HCEC 1CT (cell line): ENCODE measurements at regions not wholly inside any gene's neighbourhood (a gene's known extent, or its start where the extent isn't known, plus 50 kb on each side); places are given as distances from the start of the nearest gene placed in this dataset.
"Not testable (repeated sequence)": the region's sequence is repeated elsewhere in the genome, so short reads cannot be mapped to it uniquely, and the experiment has no call there.

Experiments used
- DNase-seq: peaks from one replicate; pipeline ENCODE4 v3.0.0-alpha.2; 2017

DNA sequence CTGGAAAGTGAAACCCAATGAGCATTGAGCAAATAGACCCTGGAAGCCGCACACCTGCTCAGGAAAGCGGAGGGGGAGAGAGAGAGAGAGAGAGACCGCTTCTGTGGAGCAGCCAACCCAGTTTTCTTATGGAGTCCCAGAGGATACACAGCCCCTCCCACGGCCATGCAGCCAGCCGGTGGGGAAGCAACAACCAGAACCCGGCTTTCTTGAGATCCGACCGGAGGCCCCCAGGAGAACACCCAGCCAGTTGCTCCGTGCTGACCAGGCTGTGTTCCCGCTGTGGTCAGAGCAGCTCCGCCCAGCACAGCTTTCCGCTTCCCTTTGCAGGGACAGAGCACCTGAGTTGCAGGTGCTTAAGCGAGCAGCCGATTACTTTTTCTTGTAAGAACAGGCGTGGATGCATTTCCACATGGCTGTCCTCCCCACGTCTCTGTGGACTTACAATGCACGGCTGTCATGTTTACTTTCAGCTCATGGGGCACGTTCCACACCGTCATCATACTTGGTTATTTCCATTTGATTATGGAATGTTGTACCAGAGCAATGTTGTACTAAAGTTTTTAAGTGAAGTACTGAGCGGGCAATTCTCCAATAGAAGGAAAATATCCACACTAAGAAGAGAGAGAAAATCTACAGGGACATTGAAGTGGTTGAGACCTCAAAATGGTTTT lies 381.9 kb downstream of the THBS2 start:
- no peak for DNase-seq

DNA sequence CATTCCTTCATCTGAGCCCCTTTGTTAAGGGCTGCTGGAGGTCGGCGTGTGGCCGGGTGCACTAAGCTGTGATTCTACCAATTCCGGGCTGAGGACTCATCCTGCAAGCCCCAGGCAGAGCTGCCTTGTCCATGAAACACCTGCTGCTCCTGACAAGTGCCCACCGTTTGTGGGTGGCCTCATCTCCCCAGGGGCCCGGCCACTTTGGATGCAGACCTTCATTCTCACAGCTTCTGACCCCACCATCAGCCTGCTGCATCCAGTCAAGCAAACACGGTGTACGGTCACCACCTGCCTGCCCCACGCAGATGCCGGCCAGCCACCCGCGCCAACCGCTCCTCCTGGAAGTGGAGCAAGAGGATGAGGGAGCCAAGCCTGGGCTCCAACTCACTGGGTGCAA lies 382.7 kb downstream of the THBS2 start:
- no peak for DNase-seq

DNA sequence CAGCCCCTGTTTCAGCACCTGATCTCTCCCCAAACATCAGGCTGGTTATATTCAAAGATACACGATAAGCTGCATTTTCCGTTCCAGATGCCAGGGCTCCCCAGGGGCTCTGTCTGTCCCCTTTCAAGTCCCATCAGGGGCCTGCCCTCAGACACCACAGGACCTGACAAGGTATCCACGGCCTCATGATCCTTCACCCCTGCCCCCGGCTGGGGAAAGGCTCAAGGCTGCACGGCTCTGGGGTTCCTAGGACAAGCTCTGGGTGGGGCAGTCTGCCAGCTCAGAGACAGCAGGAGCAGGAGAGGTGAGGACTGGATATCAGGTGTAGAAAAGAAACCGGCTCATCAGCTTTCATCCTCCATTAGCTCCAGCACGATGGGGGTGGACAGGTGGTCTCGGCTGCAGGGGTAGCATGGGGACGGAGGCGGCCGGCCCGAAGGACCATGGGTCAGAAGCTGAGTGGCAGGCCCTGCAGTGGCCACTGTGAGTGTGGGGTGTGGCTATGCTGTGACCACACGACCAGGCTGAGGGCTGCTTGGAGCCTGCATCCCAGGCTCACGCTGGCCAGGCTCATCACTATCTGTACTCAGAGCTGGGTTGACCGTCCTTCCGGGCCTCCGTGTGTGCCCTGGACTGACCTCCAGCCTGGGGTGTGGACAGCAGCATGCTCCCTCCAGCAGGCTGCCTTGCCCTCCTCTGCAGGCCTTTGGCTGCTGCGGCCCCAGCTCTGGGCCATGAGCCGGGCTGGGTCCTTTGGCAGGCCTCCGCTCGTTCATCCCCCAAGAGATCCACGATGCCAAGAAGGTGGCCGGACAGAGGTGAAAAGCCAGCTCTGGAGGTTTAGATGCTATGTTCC lies 386.2 kb downstream of the THBS2 start:
- DNase-seq, result no peak

DNA sequence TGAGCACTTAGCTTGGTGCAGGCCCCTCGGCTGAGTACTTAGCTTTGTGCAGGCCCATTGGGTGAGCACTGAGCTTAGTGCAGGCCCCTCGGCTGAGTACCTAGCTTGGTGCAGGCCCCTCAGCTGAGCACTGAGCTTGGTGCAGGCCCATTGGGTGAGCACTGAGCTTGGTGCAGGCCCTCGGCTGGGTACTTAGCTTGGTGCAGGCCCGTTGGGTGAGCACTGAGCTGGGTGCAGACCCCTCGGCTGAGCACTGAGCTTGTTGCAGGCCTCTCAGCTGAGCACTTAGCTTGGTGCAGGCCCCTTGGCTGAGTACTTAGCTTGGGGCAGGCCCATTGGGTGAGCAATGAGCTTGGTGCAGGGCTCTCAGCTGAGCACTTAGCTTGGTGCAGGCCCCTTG lies 387.1 kb downstream of the THBS2 start:
- no peak for DNase-seq

DNA sequence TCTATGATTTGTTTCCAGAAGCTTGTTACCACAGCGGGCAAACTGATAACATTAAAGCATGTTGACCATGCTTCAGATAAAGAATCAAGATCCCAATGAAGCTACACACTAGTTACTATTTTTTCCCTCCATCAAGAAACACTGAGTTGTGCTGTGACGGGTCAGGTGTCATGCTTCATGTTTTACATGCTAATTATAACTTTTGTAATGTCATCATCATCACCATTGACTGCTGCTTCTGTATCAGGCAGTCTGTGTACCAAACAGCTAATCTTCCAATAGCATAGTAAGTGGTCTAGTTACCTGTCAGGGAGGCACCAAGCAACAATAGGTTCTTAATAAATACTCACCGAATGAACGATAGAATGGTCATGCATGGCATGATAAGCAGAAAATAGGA lies 388.1 kb downstream of the THBS2 start:
- DNase-seq, result no peak

DNA sequence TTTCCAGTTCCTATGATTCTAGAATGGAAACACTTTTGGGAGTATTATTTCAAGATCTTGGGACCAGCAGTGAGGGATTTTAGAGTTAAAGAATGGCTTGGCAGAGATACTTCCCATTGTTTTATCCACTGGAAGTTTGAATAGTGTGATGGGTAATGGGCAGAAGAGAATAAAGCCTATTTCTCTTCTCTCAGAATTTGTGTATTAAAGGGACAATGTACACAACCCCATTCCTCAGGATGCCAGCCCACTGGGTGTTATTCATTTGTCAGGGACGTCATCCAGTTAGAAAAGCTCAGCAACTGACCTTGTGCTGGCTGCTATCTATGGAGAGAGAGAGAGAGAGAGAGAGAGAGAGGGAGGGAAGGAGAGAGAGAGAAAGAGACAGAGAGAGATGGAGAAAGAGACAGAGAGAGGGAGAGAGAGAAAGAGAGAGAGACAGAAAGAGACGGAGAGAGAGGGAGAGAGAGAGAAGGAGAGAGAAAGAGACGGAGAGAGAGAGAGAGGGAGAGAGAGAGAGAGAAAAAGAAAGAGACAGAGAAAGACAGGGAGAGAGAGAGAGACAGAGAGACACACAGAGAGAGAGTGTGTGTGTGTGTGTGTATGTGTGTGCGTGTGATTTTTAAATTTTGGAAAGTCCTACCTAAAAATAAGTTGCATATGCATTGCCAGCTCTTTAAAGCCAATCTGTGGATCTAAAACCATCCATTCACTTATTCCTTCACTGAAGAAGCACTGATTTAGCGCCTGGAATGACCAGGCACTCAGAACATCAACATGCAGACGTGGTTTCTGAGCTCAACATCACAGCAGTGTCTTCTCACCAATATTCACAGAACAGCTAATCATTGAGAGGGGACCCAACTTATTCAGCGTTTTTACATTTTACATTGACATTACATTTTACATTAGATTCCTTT lies 388.8 kb downstream of the THBS2 start:
- DNase-seq, result no peak

DNA sequence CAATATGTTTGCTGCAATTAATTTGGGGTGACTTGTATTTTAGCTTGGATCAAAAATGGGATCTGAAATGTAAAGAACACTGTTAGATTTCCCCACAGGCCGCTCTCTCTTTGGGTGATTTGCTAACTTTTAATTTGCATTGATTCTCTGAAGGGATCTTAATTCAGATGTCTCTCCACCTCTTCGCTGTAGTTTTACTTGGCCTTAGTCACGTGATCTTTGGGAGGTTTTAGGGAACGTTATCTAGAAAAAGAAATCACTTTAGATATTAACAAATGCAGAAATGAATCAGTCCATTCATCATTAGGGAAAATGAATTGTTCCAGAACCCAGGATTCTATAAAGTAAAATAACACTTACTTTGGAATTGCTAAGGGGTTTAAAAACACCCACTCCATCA lies 390.2 kb downstream of the THBS2 start:
- no peak for DNase-seq

DNA sequence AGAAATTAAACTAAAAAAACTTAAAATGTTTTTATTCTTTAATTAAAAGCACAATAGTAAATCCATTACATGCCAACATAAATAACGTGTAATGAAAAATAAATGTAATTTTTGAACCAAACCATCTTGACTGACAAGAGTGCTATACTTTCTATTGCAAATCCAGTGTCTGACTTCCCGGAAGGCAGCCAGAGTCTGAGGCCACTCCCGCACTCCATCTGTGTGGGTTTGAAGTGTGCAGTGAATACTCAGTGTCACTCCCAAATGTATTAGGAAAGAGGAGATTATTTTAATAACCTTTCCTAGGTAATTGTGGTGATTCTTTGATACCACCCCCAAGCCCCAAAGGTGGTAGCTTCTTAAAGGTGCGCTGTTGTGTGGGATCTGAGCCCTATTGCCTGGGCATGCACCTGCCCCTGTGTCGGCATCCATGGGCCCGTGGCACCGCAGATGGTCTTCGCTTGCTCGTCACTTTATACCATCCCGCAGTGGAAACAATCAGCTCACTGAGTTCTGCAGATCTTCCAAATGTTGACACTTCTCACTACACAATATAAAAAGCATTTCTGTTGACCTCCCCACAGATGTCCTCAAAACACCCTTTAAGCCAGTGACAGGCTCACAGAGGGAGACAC lies 391.2 kb downstream of the THBS2 start:
- DNase-seq, result no peak

DNA sequence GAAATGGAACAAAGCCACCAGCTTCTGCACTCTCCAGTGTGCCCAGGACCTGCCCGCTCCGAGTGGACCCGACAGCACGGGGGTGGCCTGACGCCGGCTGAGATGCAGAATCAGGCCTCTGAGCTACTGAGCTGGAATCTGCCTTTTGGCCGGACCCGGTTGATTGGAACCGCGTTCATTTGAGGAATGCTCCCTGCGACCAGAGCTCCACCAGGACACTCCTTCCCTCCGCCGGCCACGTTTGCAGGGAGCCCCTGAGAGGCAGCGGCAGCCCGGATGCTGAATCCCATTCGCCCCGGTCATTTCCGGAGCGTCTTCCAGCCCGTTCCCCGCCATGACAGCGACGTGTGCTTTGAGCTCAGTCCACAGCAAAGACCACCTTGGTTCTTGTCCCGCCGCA lies 392.7 kb downstream of the THBS2 start:
- DNase-seq, result no peak

DNA sequence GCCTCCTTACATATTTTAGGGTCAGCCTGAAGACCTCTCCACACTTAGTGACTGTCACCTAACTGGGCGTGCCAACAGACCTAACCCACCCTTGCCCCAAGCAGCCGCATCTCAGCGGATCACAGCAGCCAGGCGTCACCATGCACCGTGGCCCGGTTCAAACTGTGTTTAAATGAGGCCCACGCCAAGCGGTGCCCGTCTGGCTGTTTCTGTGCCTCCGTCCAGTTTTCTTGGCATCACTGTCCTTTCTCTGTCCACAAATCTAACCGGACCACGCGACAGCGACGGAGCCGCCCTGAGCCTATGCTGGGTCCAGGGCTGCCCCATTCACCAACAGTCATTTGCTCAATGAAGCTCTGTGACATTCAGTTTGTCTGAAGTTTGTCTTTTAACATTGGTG lies 393.3 kb downstream of the THBS2 start:
- DNase-seq, result no peak

DNA sequence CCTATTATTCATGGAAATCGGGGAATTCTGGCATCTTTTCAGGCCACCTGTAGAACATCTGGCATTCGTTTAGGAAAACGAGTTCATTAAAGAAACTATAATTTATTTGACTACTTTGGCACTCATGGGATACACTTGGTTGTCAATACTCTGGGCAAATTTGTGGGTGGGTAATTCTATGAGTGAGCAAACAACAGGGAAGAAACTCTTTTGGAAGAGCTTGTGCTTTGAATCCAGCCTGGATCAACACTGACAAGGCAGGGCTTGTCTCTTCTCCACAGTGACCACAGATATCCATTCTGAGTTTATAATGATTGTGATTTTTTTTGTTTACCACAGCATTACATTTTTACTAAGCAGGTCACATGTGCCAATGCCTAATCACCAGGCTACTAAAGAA lies 394.7 kb downstream of the THBS2 start:
- no peak for DNase-seq

DNA sequence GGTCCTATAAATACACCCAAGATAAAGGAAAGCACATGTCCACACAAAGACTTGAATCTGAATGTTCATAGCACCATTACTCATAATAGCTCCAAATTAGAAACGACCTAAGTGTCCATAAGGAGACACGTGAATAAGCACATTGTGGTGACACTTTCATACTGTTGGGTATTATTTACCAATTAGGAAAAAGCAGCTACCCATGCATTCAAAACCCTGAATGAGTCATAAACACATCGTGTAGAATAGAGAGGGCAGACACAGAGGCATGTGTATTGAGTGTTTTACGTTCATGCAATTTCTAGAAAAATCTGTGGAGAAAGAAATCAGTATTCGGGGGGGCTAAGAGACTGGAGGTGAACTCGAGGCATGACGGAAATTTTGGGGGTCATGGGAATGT lies 396.7 kb downstream of the THBS2 start:
- DNase-seq, result no peak

DNA sequence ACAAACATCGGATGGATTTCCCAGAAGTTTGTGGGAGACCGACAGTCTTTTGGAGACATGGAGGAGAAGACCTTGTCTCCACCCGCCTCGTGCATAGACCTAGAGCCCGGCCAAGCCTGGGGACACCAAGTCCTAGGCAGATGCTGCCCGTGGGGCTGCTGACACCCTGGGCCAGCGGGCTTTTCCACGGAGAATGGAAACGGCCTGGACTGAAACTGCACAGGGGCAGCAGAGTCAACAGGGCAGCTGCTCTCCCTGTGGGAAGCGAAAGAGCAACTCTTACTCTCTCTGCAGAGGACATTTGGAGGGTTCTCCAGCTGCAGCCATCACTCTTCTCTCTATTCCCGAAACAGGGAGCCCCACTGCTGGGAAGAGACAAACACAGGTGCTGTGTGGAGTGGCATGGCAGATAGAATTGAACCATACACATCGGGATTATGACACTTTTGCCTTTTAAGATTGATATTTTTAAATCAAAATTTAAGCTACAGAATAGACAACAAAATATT lies 401.2 kb downstream of the THBS2 start:
- no peak for DNase-seq

DNA sequence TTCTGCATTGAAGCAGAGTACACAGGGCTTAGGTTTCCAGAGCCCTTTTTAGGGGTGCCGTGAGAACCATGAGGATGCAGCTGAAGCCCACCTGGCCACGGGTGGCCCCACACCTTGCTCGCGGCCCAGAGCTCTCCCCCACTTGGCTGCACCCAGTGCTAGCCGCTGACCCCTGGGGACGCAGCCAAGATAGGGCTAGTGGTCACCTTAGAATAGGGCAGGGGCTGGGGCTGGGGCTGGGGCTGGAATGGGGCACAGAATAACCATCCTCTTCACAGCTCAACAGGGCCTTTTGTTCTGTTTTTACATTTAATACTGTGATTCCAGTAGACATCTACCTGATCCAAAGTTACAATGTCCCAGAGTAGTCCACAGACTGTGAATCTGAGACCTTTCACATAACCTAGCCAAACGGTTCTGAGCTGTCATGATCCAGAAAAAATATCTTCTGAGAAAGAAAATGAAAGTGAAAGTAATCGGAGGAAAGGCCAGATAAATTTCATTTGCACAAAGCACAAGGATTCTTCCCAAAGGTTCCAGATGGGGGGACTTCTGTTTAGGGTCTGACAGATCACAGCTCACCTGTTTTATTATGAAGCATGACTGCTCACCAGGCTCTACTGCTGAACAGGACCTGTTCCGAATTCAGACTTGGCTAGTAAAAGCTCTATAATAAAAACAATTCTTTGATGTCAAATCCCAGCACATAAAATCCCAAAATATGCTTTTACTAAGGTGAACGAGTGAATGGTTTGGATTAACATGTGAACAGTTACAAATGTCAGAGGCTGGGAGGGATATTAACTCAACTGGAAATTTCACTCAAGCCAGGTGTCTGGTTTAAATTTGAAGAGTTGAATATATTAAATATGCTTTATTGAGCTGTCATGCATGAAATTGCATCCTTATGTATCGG lies 401.9 kb downstream of the THBS2 start:
- DNase-seq, result no peak

DNA sequence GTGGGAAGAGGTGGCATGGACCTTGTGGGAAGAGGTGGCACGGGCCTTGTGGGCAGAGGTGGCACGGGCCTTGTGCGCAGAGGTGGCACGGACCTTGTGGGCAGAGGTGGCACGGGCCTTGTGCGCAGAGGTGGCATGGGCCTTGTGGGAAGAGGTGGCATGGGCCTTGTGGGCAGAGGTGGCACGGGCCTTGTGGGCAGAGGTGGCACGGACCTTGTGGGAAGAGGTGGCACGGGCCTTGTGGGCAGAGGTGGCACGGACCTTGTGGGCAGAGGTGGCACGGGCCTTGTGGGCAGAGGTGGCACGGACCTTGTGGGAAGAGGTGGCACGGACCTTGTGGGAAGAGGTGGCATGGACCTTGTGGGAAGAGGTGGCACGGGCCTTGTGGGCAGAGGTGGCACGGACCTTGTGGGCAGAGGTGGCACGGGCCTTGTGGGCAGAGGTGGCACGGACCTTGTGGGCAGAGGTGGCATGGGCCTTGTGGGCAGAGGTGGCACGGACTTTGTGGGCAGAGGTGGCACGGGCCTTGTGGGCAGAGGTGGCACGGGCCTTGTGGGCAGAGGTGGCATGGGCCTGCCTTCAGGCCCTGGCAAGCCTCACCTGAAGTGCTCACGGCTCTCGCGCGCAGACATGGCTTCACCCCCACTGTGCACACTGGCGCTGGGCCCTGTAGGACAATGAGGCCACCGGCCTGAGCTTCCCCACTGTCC lies 403.5 kb downstream of the THBS2 start:
- DNase-seq, result not testable (repeated sequence)

DNA sequence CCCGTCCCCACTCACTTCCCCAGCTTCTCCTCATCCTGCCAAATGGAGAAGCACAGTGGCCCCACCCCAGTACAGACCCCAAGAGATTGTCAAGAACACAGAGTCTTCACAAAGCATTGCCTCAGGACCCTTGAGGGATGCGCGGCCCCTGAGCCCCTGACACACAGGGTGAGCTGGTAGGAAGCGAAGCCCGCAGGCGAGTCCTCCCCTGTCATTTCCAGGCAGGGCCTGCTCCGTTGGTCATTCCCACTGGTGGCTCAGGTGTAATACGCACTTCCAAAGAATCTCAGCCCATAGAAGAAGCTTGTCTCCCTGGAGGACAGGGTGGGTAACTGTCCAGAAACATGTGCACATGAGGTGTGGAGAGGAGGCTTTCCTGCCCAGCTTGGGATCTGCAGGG lies 404.2 kb downstream of the THBS2 start:
- DNase-seq, result no peak

DNA sequence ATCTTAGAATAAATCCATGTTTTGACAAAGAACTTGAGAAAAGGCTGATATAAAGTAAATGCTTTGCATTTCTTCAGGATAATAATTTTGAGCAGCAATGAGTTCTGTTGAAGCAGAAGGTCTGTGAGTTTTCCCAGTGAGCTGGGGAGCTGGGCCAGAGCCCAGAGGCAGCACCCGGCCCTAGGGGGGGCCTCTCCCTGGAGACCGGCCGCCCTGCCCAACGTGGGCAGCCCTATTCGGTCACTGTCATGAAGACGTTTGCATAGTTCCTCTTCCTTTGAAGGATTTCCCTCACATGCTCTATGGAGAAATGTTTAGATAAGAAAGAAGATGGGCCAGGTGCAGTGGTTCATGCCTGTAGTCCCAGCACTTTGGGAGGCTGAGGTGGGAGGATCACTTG lies 404.8 kb downstream of the THBS2 start:
- DNase-seq, result no peak

DNA sequence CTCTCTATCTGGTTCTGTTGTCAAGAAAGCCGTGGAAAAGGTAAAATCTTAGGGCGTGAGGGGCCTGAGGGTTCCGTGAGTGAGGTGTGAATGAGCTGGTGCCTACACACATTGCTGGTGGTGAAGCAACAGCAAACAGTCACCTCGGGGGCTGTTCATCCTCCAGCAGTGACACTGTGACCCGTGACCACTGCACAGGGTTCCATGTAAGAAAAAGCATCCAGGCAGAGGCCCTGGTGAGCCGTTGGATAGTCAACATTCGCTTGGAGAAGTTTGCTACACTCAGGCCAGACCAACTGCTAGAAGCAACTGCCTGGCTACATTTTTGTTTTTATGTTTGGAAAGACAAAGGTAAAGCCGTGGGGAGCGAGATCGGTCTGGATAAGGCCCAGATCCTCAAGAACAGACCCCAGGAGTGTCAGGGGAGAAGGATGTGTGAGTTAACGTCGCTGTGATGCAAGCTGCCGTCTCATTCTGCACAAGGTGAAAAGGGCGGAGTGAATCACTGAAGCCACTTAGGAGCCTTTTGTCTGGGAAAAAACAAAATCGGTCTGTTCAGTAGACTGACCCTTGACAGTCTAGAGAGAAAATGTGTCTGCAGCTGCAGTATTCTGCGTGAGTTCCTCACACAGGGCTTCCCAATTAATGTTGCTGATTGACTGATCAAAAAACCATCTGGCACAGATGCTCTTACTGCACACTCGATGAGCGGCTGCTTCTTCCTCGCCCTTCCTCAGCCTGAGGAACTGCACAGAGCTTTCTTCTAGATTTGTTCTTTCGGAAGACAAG lies 404.0 kb downstream of the SMOC2 start:
- no peak for DNase-seq

DNA sequence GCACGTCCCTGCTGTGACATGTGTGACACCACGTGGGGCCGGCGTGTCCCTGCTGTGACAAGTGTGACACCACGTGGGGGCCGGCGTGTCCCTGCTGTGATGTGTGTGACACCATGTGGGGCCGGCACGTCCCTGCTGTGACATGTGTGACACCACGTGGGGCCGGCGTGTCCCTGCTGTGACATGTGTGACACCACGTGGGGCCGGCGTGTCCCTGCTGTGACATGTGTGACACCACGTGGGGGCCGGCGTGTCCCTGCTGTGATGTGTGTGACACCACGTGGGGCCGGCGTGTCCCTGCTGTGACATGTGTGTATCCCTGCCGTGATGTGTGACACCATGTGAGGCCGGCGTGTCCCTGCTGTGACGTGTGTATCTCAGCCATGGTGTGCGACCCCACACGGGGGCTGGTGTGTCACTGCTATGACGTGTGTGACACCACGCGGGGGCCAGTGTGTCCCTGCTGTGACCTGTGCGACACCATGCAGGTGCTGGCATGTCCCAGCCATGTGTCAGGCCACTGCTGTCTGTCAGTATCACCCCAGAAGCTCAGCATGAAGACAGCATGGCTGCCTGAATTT lies 401.7 kb downstream of the SMOC2 start:
- not testable (repeated sequence) for DNase-seq
